Fibroblast of lung (primary cell): ENCODE measurements at regions not wholly inside any gene's neighbourhood (a gene's known extent, or its start where the extent isn't known, plus 50 kb on each side); places are given as distances from the start of the nearest gene placed in this dataset.

Experiments used
- DNase-seq, 2 donors: peaks; one replicate each; pipeline versions ENCODE4 v3.0.0 to v3.0.0-alpha.2; 2010; ENCODE audit warnings: low read depth in 2 of 2
- H2AFZ ChIP-seq: 2 replicates; pipeline ENCODE4 v1.5.1; 2012; ENCODE audit warnings: low read length, control low read depth, inconsistent platforms
- H3K27ac ChIP-seq: 2 replicates; pipeline ENCODE4 v1.5.1; 2011; ENCODE audit warnings: low read length, control low read depth; ENCODE audit not compliant: insufficient read depth
- H3K27me3 ChIP-seq: 2 replicates; pipeline ENCODE4 v1.5.1; 2011; ENCODE audit warnings: mild to moderate bottlenecking, low read length; ENCODE audit not compliant: control insufficient read depth, insufficient read depth
- H3K36me3 ChIP-seq: 2 replicates; pipeline ENCODE4 v1.5.1; 2011; ENCODE audit warnings: low read length; ENCODE audit not compliant: control insufficient read depth, insufficient read depth
- H3K4me1 ChIP-seq: 2 replicates; pipeline ENCODE4 v1.5.1; 2011; ENCODE audit warnings: low read length; ENCODE audit not compliant: control insufficient read depth, insufficient read depth; ENCODE audit errors: extremely low read depth
- H3K4me2 ChIP-seq: 2 replicates; pipeline ENCODE4 v1.5.1; 2011; ENCODE audit warnings: low read length, control low read depth; ENCODE audit not compliant: insufficient read depth; ENCODE audit errors: extremely low read depth
- H3K4me3 ChIP-seq, 4 experiments: fragments of 200-600 bp in 1 of 4; sonication (generic) in 1 of 4; replicated peaks in 1 of 4; 2 replicates each; pipeline ENCODE4 v1.5.1; 2011 to 2016; ENCODE audit warnings: low read length in 4 of 4, low read depth in 3 of 4, mild to moderate bottlenecking in 3 of 4, control low read depth in 2 of 4, inconsistent platforms in 1 of 4, mixed read lengths in 1 of 4; ENCODE audit not compliant: insufficient read depth in 1 of 4; ENCODE audit errors: control extremely low read depth in 1 of 4
- H3K79me2 ChIP-seq: 2 replicates; pipeline ENCODE4 v1.5.1; 2012; ENCODE audit warnings: mild to moderate bottlenecking, low read length, inconsistent platforms; ENCODE audit not compliant: control insufficient read depth, insufficient read depth
- H3K9ac ChIP-seq: 2 replicates; pipeline ENCODE4 v1.5.1; 2011; ENCODE audit warnings: mild to moderate bottlenecking, low read length, control low read depth; ENCODE audit not compliant: insufficient read depth
- H3K9me3 ChIP-seq: 2 replicates; pipeline ENCODE4 v1.5.1; 2012; ENCODE audit warnings: low read depth, low read length; ENCODE audit not compliant: control insufficient read depth, insufficient read depth
- H4K20me1 ChIP-seq: 2 replicates; pipeline ENCODE4 v1.5.1; 2011; ENCODE audit warnings: low read length; ENCODE audit not compliant: control insufficient read depth, insufficient read depth; ENCODE audit errors: extremely low read depth
- EZH2 ChIP-seq: IDR thresholded peaks from 2 replicates; pipeline ENCODE4 v1.5.1; 2012; ENCODE audit warnings: low read length, control low read depth, mild to moderate bottlenecking; ENCODE audit errors: missing control alignments
- TF ChIP-seq, protein P1 (sequence below), 2 donors: IDR thresholded peaks in 1 of 2; conservative IDR thresholded peaks in 1 of 2; 1 replicate in 1 of 2; 2 replicates in 1 of 2; pipeline ENCODE4 v1.5.1; 2011 to 2012; ENCODE audit warnings: low read length in 2 of 2, control low read depth in 1 of 2, inconsistent platforms in 1 of 2, low read depth in 1 of 2, mild to moderate bottlenecking in 1 of 2

DNA sequence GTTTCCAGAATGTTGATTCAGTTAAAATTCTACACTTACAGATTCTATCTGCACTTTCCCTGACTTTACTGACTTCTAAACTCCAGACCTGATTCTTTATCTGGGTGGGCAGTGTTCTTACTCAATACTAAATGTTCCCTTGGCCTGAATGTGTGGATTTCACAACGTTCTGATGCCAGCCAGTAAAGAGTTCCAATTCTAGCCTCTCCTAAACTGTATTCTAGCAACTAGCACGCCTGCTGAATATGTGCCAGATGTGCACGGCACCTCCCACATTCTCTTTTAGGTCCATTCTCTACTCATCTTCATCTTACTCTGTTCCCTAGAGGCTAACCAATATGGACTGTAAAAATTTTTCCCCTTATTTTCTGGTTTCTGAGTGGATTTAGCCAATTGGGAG lies 479.5 kb upstream of the AGTR1 start:
- no peak overlapping the region for H3K9ac ChIP-seq
- TF ChIP-seq, protein P1, sequence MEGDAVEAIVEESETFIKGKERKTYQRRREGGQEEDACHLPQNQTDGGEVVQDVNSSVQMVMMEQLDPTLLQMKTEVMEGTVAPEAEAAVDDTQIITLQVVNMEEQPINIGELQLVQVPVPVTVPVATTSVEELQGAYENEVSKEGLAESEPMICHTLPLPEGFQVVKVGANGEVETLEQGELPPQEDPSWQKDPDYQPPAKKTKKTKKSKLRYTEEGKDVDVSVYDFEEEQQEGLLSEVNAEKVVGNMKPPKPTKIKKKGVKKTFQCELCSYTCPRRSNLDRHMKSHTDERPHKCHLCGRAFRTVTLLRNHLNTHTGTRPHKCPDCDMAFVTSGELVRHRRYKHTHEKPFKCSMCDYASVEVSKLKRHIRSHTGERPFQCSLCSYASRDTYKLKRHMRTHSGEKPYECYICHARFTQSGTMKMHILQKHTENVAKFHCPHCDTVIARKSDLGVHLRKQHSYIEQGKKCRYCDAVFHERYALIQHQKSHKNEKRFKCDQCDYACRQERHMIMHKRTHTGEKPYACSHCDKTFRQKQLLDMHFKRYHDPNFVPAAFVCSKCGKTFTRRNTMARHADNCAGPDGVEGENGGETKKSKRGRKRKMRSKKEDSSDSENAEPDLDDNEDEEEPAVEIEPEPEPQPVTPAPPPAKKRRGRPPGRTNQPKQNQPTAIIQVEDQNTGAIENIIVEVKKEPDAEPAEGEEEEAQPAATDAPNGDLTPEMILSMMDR (conservative IDR thresholded peaks at IDR 0.05 in 1 of 2, IDR thresholded peaks at IDR 0.05 in 1 of 2; ENCODE audit: low read depth in 1 of 2, low read length in 2 of 2): no peak
- no peak for TF ChIP-seq EZH2
- no peak overlapping the region for H2AFZ ChIP-seq
- no peak for DNase-seq
- H3K9me3 ChIP-seq: no peaks in the 10 kb centered on the region
- H3K36me3 ChIP-seq: no peaks in the 10 kb centered on the region
- H3K4me3 ChIP-seq: no peak overlapping the region
- no peaks in the 10 kb centered on the region for H3K4me1 ChIP-seq
- no peaks in the 10 kb centered on the region for H4K20me1 ChIP-seq
- no peak overlapping the region for H3K27ac ChIP-seq
- no peak overlapping the region for H3K4me2 ChIP-seq
- H3K27me3 ChIP-seq: no peaks in the 10 kb centered on the region
- no peaks in the 10 kb centered on the region for H3K79me2 ChIP-seq

DNA sequence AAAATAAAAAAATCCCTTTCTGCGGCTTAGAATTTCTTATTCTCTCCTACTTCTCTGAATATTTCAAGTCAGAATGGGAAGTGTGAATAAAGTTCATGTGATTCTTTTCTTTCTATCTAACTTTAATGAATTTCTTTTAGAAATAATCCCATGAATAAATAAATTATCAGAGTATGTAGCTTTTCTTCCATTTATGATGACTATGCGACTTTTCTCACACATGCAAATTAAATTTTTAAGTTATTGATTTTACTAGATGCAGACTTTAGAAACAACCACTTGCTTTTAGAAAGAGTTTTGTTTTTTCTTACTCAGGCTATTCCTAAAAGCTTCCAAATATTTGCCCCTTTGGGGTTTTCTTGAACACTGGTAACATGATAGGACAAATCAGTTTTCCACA lies 477.7 kb upstream of the AGTR1 start:
- Histone ChIP-seq H3K4me1 (no peaks in the 10 kb centered on the region), H3K79me2 (no peaks in the 10 kb centered on the region), H3K9me3 (no peaks in the 10 kb centered on the region), H3K4me3 (no peak overlapping the region), H3K9ac (no peak overlapping the region), H3K27ac (no peak overlapping the region), H3K36me3 (no peaks in the 10 kb centered on the region), H3K4me2 (no peak overlapping the region), H3K27me3 (no peaks in the 10 kb centered on the region), H4K20me1 (no peaks in the 10 kb centered on the region), H2AFZ (no peak overlapping the region)
- no peak for DNase-seq
- TF ChIP-seq, protein P1 (conservative IDR thresholded peaks at IDR 0.05 in 1 of 2, IDR thresholded peaks at IDR 0.05 in 1 of 2; ENCODE audit: low read depth in 1 of 2, low read length in 2 of 2): no peak
- no peak for TF ChIP-seq EZH2

DNA sequence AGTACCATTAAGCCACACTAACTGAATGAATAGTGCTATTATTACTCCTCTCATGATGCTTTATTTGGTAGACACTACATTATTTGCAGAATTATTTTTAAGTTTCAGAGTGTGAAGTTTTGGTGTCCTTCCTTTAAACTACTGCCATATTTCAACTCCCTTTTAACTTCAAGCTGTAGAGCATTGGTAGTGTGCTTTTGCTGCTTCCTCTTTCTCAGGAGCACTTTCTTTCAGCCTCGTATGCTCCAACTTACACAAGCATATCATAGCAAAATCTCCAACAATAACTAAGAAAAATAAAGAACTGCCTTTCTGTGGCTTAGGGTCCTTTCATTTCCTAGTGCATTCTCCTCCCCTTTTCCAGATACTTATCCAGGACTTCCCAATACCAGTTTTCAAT lies 476.4 kb upstream of the AGTR1 start:
- Histone ChIP-seq H3K9me3 (no peaks in the 10 kb centered on the region), H3K79me2 (no peaks in the 10 kb centered on the region), H3K4me3 (no peak overlapping the region), H3K9ac (no peak overlapping the region), H3K27me3 (no peaks in the 10 kb centered on the region), H2AFZ (no peak overlapping the region), H4K20me1 (no peaks in the 10 kb centered on the region), H3K36me3 (no peaks in the 10 kb centered on the region), H3K27ac (no peak overlapping the region), H3K4me1 (no peaks in the 10 kb centered on the region), H3K4me2 (no peak overlapping the region)
- TF ChIP-seq, protein P1 (conservative IDR thresholded peaks at IDR 0.05 in 1 of 2, IDR thresholded peaks at IDR 0.05 in 1 of 2; ENCODE audit: low read depth in 1 of 2, low read length in 2 of 2): no peak
- no peak for TF ChIP-seq EZH2
- no peak for DNase-seq
